ENCODE measurements at regions not wholly inside any gene's neighbourhood (a gene's known extent, or its start where the extent isn't known, plus 50 kb on each side); places are given as distances from the start of the nearest gene placed in this dataset.

DNA sequence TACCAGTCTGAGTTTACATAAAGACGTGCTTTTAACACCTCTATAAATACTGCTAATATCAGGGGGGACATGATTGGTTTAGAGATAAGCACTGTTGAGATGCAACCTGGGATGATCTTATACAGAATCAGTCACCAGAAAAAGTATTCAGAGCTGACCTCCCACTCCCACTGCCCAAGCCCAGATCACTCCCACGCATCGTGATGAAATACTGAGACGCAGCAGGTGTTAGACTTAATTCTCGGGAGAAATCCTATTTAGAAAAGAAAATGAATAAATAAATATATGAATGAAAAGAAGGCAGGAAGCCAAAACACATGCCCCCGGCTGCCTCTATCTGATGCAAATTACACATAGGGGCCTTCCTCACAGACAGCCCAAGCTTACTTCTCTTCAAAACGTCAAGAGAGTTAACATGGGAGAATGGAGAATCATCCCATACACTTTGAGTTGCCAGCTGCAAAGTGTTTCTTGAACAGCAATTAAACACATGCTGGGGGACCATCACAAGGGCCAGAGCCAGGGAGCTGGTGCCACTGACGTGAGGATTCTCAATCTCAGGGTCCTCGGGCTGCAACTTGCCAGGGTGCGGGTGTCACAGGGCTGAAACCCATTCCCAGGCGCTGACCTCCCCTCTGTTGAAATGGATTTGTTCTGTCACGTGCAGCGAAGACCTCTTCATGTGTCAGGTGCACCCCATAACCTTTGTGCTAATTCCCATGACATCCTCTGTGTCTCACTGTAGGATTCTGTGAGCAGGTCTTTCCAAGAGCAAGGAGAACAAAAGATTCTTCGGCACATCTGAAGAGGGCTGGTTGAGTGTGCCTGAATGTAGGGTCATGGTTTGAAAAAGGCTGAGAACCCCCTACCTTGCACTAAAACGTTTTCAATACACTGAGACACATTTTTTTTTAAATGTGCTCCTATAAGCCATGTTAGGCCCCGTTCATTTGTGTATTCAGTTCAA, 764.2 kb upstream of the ARRDC4 start:
- no peak for FAIRE-seq

GRCh38 chr15:97199393-97200051, 761.0 kb upstream of the ARRDC4 start:
- FAIRE-seq = no peak

GRCh38 chr15:97200161-97200560, 760.3 kb upstream of the ARRDC4 start:
- no peak for FAIRE-seq

- FAIRE-seq = peak; percentile 56
These were observed 750.2 kb upstream of the ARRDC4 start for GRCh38 chr15:97210277-97210676.

DNA sequence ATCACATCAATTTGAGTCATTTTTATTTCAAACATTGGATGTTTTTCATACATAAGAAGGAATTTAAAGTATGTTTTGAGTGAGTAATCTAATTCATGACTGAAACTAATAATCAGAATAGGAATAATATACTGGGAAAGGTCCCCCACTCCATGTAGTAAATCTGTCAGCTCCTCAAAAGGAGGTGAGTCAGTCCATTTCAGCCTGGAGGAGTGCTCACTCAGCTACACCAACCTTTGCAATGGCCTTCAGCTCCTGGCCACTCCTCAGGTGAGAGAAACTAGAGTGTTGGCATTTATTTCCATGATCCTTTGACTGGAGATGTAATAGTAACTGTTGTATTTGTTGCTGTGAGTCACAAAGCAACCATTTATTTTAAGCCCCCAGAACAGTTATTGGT, 744.9 kb upstream of the ARRDC4 start:
- no peak for FAIRE-seq

DNA sequence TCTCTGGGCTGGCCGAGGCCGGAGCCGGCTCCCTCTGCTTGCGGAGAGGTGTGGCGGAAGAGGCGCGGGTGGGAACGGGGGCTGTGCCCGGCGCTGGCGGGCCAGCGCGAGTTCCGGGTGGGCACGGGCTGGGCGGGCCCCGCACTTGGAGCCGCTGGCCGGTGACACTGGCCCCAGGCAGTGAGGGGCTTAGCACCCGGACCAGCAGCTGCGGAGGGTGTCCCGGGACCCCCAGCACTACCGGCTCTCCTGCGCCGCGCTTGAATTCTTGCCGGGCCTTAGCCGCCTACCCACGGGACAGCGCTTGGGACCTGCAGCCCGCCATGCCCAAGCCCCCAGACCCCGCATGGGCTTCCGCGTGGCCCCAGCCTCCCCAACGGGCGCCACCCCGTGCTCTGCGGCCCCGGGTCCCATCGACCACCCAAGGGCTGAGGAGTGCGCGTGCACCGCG, 736.3 kb upstream of the ARRDC4 start:
- FAIRE-seq = no peak

GRCh38 chr15:97234851-97235610, 725.5 kb upstream of the ARRDC4 start:
- FAIRE-seq = peak; percentile 77

DNA sequence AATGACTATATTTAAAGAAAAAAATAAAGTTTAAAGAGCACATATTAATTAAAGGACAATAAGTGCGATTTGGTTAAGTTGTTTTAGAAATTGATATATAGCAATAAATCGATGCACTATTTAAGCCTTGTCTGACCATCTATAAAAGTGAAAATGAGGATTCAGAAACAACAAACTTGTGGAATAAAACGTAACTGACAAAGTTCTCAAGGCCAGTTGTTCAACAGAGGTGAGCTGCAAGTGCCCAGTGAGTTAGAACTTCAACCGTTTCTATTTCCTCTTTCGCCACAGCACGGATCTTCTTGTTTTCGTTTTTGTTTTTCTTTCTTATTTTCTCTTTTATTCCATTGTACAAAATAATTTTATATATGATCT, 724.9 kb upstream of the ARRDC4 start:
- FAIRE-seq = no peak

GRCh38 chr15:97236140-97236539, 724.4 kb upstream of the ARRDC4 start:
- no peak for FAIRE-seq

DNA sequence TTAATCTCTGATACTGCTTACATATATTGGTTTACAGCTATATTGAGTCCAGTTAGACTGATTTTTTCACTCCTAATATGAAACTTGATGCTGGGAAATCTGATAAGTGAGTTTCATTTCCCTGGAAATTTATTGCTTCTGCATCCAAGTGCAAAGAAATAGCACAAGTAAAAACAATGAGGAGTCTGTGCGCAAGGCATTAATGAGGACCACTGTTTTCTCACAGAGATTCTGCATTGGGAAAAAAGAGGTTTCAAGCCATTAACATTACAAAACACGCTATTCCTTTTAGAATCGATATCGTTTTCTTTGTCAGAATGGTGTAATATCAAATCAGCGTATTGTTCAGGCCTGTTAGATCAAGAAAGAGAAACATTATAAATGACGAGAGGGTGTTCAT, 723.3 kb upstream of the ARRDC4 start:
- FAIRE-seq = no peak

GRCh38 chr15:97248376-97248775, 712.1 kb upstream of the ARRDC4 start:
- FAIRE-seq = no peak

- FAIRE-seq = no peak
These were observed 700.6 kb upstream of the ARRDC4 start for GRCh38 chr15:97259943-97260342.

GRCh38 chr15:97301166-97301565, 659.3 kb upstream of the ARRDC4 start:
- no peak for FAIRE-seq

- FAIRE-seq = no peak
These were observed 644.1 kb upstream of the ARRDC4 start for GRCh38 chr15:97316362-97316761.

- no peak for FAIRE-seq
These were observed 643.3 kb upstream of the ARRDC4 start for GRCh38 chr15:97317163-97317562.

GRCh38 chr15:97319291-97319690, 641.2 kb upstream of the ARRDC4 start:
- no peak for FAIRE-seq

DNA sequence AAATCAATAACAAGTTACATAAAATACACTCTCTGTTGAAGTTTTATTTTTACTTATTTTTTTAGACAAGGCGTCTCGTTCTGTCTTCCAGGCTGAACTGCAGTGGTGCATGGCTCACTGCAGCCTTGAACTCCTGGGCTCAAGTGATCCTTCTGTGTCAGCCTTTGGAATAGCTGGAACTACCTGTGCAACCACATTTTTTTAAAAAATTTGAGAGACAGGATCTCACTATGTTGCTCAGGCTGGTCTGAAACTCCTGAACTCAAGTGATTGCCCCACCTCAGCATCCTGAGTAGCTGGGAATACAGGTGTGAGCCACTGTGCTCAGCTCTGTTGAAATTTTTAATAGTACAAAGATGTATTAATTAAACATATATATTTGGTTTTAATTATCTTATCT, 614.3 kb upstream of the ARRDC4 start:
- no peak for FAIRE-seq

DNA sequence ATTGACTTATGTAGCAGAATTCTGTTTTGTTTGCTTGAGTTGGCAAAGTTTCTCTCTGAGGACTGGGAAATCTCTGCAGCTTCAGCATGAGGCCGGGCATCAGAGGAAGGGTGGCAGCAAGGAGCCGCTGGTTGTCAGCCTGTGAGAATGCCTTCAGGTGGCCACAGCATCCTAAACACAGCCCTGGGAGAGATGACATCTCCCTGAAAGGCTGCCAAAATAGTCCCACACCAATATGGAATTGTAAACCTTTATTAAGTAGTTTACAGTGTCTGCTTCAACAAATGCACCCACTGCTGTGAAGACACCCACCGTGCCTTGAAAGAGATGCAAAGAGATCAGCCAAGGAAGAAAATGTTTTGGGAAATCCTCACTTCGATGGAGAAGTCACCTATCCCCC, 609.7 kb upstream of the ARRDC4 start:
- FAIRE-seq = no peak

- FAIRE-seq = no peak
These were observed 577.0 kb upstream of the ARRDC4 start for GRCh38 chr15:97383516-97383915.

DNA sequence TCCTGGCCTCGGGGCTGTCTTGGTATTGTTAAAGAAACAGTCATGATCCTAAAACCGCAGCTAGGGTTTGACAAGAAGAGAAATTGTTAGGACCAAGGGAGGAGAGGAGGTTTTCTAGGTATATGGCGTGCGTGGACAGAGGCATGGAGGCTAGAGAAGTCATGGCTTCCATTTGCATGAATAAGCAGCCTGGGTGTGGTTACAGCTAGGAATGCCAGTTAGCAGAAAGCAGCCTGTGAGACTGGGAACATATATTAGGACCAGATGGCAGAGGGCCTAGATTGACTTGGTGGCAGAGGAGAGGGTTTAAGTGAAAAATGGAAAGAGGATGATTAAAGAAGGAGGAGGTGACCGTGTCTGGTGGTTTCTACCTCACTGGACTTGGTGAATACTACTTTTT, 573.6 kb upstream of the ARRDC4 start:
- no peak for FAIRE-seq

DNA sequence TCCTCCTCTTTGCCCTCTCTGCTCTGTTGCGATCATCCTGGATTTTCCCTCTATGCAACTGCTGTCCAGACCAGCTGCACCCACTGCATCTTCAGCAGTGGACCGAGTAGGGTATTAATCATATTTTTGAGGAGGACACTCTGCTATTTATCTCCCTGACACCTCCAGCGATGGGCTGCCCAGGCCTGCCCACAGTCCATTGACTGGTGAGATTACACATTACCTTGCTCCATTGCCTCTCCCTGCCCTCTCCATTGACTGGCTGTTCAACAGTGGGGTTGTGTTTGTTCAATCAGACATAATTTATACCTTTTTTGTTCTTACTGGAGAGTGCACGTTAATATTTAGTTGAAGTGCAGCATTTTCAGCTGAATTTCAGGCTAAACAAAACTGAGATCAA, 559.3 kb upstream of the ARRDC4 start:
- no peak for FAIRE-seq

GRCh38 chr15:97401970-97402369, 558.5 kb upstream of the ARRDC4 start:
- FAIRE-seq = no peak

DNA sequence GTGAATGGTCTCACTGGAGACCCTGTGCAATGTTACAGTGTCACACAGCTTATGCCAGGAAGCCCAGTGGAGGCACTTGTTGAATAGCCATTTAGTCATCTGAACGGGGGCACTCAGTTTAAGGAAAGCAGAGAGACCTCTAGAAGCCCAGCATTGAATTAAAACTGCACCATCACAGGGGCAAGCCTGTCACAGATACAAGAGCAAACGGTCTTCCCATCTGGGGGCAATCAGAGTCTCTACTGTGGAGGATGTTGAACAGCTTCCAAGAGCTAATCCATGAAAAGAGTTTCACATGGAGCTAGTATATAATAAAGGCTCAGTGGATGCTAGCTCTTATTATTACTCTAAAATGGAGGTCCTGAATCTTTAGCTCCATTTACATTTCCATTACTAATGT, 553.7 kb upstream of the ARRDC4 start:
- no peak for FAIRE-seq

Measured in TTC549 (cell line).